ENCODE measurements at regions not wholly inside any gene's neighbourhood (a gene's known extent, or its start where the extent isn't known, plus 50 kb on each side); places are given as distances from the start of the nearest gene placed in this dataset.

GRCh38 chrX:40832723-40833122, 97.4 kb upstream of the MED14 start:
- no peak for TF ChIP-seq CTCF (IDR thresholded peaks at IDR 0.05; ENCODE audit: insufficient read depth, low read length)
- no peak overlapping the region for H3K4me3 ChIP-seq (ENCODE audit: low read depth, low read length)
- DNase-seq (ENCODE audit: low read depth) = no peak

DNA sequence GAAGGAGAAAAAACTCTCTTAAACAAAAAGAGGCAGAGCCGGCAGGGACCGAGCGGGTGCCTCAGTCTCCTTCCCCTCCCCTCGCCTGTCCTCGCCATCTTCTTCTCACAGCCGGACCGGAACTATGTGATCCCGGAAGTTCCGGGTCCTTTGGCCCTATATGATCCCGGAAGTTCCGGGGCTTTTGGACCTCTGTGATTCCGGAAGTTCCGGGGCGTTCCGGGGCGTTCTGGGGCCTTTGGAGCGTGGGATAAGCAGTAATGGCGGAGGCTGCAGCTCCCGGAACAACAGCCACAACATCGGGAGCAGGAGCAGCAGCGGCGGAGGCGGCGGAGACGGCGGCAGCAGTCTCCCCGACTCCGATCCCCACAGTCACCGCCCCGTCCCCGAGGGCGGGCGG, 98.9 kb upstream of the MED14 start:
- no peak for TF ChIP-seq CTCF (IDR thresholded peaks at IDR 0.05; ENCODE audit: insufficient read depth, low read length)
- H3K4me3 ChIP-seq (ENCODE audit: low read depth, low read length) = no peak overlapping the region
- DNase-seq (ENCODE audit: low read depth) = no peak

- DNase-seq (ENCODE audit: low read depth) = no peak
- no peak for TF ChIP-seq CTCF (IDR thresholded peaks at IDR 0.05; ENCODE audit: insufficient read depth, low read length)
- no peak overlapping the region for H3K4me3 ChIP-seq (ENCODE audit: low read depth, low read length)
Measured at GRCh38 chrX:40835526-40835925, 100.2 kb upstream of the MED14 start.

DNA sequence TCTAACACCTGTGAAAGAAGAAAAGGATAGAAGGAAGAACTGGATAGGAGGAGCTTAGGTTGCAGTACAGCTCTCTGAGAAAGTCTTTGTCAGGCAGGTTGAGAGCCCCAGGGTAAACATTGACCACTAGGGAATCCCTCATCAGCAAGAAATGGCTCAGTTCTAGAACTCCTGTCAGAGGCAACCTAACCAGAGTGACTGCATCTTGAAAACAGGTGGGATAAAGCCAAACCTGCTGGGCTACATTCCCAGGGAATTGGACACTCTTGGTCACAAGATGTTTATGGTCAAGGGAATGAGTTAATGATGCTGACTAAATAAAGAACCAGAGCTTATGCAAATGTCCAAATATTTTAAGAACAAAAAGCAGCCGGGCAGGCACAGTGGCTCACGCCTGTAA, 108.3 kb upstream of the MED14 start:
- no peak overlapping the region for H3K4me3 ChIP-seq (ENCODE audit: low read depth, low read length)
- DNase-seq (ENCODE audit: low read depth) = no peak
- no peak for TF ChIP-seq CTCF (IDR thresholded peaks at IDR 0.05; ENCODE audit: insufficient read depth, low read length)

DNA sequence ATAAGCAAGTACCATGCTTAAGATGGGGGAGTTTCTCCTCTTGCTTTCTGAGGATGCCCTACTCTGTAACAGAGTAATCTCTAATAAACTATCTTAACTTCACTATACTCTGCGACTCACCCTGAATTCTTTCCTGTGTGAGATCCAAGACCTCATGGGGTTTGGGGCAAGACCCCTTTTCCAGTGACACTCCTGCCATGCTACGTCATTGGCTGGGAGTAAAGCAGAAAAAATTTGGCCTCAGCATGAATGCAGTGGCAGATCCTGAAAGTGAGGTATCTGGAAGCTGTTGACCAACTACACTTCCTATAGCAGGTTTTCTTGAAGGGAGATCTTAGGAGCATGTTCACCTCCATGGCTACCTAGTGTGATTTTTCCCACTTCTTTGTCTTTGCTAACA, 109.1 kb upstream of the MED14 start:
- H3K4me3 ChIP-seq (ENCODE audit: low read depth, low read length) = no peak overlapping the region
- no peak for DNase-seq (ENCODE audit: low read depth)
- TF ChIP-seq CTCF (IDR thresholded peaks at IDR 0.05; ENCODE audit: insufficient read depth, low read length) = no peak

DNA sequence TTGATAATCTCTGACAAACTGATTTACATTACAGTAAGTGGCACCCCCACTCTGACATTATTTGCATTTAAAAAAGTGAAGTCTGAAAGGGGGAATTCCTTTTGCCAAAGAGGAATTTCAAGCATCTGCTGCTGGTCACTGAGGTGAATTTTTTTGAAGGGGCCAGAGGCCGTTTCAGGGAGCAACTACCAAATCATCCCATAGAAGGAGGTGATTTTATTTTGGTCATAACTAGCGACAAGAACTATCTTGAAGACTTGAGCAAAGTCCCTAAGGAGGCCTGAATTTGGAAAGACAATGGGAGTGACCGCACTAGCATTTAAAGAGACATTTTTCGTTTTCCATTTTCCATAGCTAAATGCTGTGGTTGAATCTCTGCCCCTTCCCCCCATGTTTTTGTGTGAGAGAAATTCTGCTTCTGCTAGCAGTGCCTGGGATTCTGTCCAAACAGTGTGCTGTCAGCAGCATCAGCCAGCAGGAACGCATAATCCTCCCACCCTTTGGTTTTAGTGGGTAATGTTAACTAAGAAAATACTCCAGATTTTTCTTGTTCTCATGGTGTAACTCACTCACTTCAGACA, 110.1 kb upstream of the MED14 start:
- H3K4me3 ChIP-seq (ENCODE audit: low read depth, low read length) = peak overlapping the region; percentile 6
- DNase-seq (ENCODE audit: low read depth) = peak; percentile 93
- no peak for TF ChIP-seq CTCF (IDR thresholded peaks at IDR 0.05; ENCODE audit: insufficient read depth, low read length)

All from fibroblast of the aortic adventitia (primary cell).